SK-N-SH treated with all-trans-retinoic acid at 6 μM for 48 hours (cell line): ENCODE measurements at regions not wholly inside any gene's neighbourhood (a gene's known extent, or its start where the extent isn't known, plus 50 kb on each side); places are given as distances from the start of the nearest gene placed in this dataset.

Experiments used
- ATAC-seq: fragments of 200-7000 bp; cut with Tn5 transposase; 3 replicates; pipeline ENCODE4 v1.9.1; 2020; ENCODE audit warnings: mild to moderate bottlenecking, moderate library complexity
- ARNTL ChIP-seq: fragments of 450-650 bp; formaldehyde crosslinking; IDR thresholded peaks from 2 replicates; pipeline ENCODE4 v1.5.0; 2020; ENCODE audit warnings: low read depth, mild to moderate bottlenecking, moderate library complexity, borderline replicate concordance
- CREB5 ChIP-seq: fragments of 250-450 bp; sonication (Bioruptor Pico); IDR thresholded peaks from 2 replicates; pipeline ENCODE4 v1.5.1; 2020; ENCODE audit warnings: low read depth, mild to moderate bottlenecking, moderate library complexity
- CSDC2 ChIP-seq: fragments of 250-450 bp; sonication (Bioruptor Pico); IDR thresholded peaks from 2 replicates; pipeline ENCODE4 v1.5.0; 2020; ENCODE audit warnings: mild to moderate bottlenecking, moderate library complexity
- CSRNP3 ChIP-seq: fragments of 250-450 bp; sonication (Bioruptor Pico); IDR thresholded peaks from 2 replicates; pipeline ENCODE4 v1.5.1; 2021; ENCODE audit warnings: mild to moderate bottlenecking, moderate library complexity
- ESRRG ChIP-seq: fragments of 250-450 bp; sonication (Bioruptor Pico); IDR thresholded peaks from 2 replicates; pipeline ENCODE4 v1.6.1; 2021; ENCODE audit warnings: mild to moderate bottlenecking
- GLIS3 ChIP-seq: fragments of 250-450 bp; sonication (Bioruptor Pico); IDR thresholded peaks from 2 replicates; pipeline ENCODE4 v1.5.0; 2020; ENCODE audit warnings: mild to moderate bottlenecking, moderate library complexity
- OSR1 ChIP-seq: fragments of 250-450 bp; sonication (Bioruptor Pico); IDR thresholded peaks from 2 replicates; pipeline ENCODE4 v1.8.0; 2022; ENCODE audit warnings: moderate library complexity, mild to moderate bottlenecking, inconsistent platforms
- PATZ1 ChIP-seq: fragments of 250-450 bp; sonication (Bioruptor Pico); IDR thresholded peaks from 2 replicates; pipeline ENCODE4 v1.8.0; 2020; ENCODE audit warnings: mild to moderate bottlenecking, moderate library complexity, borderline replicate concordance
- POU6F1 ChIP-seq: fragments of 250-450 bp; sonication (Bioruptor Pico); IDR thresholded peaks from 2 replicates; pipeline ENCODE4 v1.8.0; 2021; ENCODE audit warnings: low read depth, mild to moderate bottlenecking, moderate library complexity, borderline replicate concordance
- PPARA ChIP-seq: fragments of 250-450 bp; sonication (Bioruptor Pico); IDR thresholded peaks from 2 replicates; pipeline ENCODE4 v1.5.0; 2020; ENCODE audit warnings: mild to moderate bottlenecking, borderline replicate concordance
- RARB ChIP-seq: fragments of 250-450 bp; sonication (Bioruptor Pico); IDR thresholded peaks from 2 replicates; pipeline ENCODE4 v1.8.0; 2021; ENCODE audit warnings: mild to moderate bottlenecking, moderate library complexity
- SNAI2 ChIP-seq: fragments of 250-450 bp; sonication (Bioruptor Pico); IDR thresholded peaks from 2 replicates; pipeline ENCODE4 v1.5.0; 2020; ENCODE audit warnings: mild to moderate bottlenecking, moderate library complexity
- TCF4 ChIP-seq: fragments of 250-450 bp; sonication (Bioruptor Pico); IDR thresholded peaks from 2 replicates; pipeline ENCODE4 v1.8.0; 2021; ENCODE audit warnings: mild to moderate bottlenecking, moderate library complexity, borderline replicate concordance
- TOX ChIP-seq: fragments of 250-450 bp; sonication (Bioruptor Pico); IDR thresholded peaks from 2 replicates; pipeline ENCODE4 v1.8.0; 2021; ENCODE audit warnings: mild to moderate bottlenecking, moderate library complexity, borderline replicate concordance
- TSHZ2 ChIP-seq: fragments of 250-450 bp; sonication (Bioruptor Pico); IDR thresholded peaks from 2 replicates; pipeline ENCODE4 v1.5.0; 2020; ENCODE audit warnings: mild to moderate bottlenecking, moderate library complexity
- ZC3H10 ChIP-seq: fragments of 250-450 bp; sonication (Bioruptor Pico); IDR thresholded peaks from 2 replicates; pipeline ENCODE4 v1.5.1; 2021; ENCODE audit warnings: mild to moderate bottlenecking, moderate library complexity
- ZFP3 ChIP-seq: fragments of 250-450 bp; sonication (Bioruptor Pico); IDR thresholded peaks from 2 replicates; pipeline ENCODE4 v1.5.0; 2020; ENCODE audit warnings: mild to moderate bottlenecking, moderate library complexity
- ZFP30 ChIP-seq: fragments of 450-650 bp; formaldehyde crosslinking; IDR thresholded peaks from 2 replicates; pipeline ENCODE4 v1.5.0; 2022; ENCODE audit warnings: mild to moderate bottlenecking, moderate library complexity
- ZNF565 ChIP-seq: fragments of 450-650 bp; formaldehyde crosslinking; conservative IDR thresholded peaks from 2 replicates; pipeline ENCODE4 v1.5.0; 2020; ENCODE audit warnings: low read depth, mild to moderate bottlenecking, moderate library complexity
- ZNF70 ChIP-seq: fragments of 450-650 bp; formaldehyde crosslinking; IDR thresholded peaks from 2 replicates; pipeline ENCODE4 v1.5.0; 2020; ENCODE audit warnings: mild to moderate bottlenecking, moderate library complexity
- ZNF8 ChIP-seq: fragments of 450-650 bp; formaldehyde crosslinking; IDR thresholded peaks from 2 replicates; pipeline ENCODE4 v1.5.0; 2020; ENCODE audit warnings: mild to moderate bottlenecking, moderate library complexity

- no peak for ATAC-seq
- TF ChIP-seq RARB, result no peak
- no peak for TF ChIP-seq ZNF565 (CRISPR knock-in tag)
- no peak for TF ChIP-seq ZC3H10 (CRISPR knock-in tag)
- no peak for TF ChIP-seq ZNF8 (CRISPR knock-in tag)
- TF ChIP-seq CSDC2 (CRISPR knock-in tag), result no peak
- no peak for TF ChIP-seq TCF4 (CRISPR knock-in tag)
- no peak for TF ChIP-seq CREB5 (CRISPR knock-in tag)
- TF ChIP-seq TOX (CRISPR knock-in tag), result no peak
- no peak for TF ChIP-seq POU6F1
- no peak for TF ChIP-seq TSHZ2 (CRISPR knock-in tag)
Measured at GRCh38 chr3:59374091-59374817, 324.4 kb upstream of the CFAP20DC start.

GRCh38 chr3:59372346-59372745 lies 322.5 kb upstream of the CFAP20DC start:
- no peak for ATAC-seq
- TF ChIP-seq ZFP30 (CRISPR knock-in tag), result no peak
- no peak for TF ChIP-seq PPARA (CRISPR knock-in tag)
- no peak for TF ChIP-seq ZNF8 (CRISPR knock-in tag)
- TF ChIP-seq POU6F1, result no peak
- TF ChIP-seq PATZ1 (CRISPR knock-in tag), result no peak
- TF ChIP-seq ZNF565 (CRISPR knock-in tag), result no peak
- no peak for TF ChIP-seq ARNTL
- TF ChIP-seq ESRRG (CRISPR knock-in tag), result no peak
- TF ChIP-seq ZC3H10 (CRISPR knock-in tag), result no peak
- no peak for TF ChIP-seq CREB5 (CRISPR knock-in tag)
- no peak for TF ChIP-seq ZFP3 (CRISPR knock-in tag)
- TF ChIP-seq SNAI2 (CRISPR knock-in tag), result no peak
- TF ChIP-seq ZNF70, result no peak
- TF ChIP-seq GLIS3 (CRISPR knock-in tag), result no peak
- no peak for TF ChIP-seq TSHZ2 (CRISPR knock-in tag)
- no peak for TF ChIP-seq OSR1 (CRISPR knock-in tag)
- TF ChIP-seq RARB, result no peak
- TF ChIP-seq CSRNP3, result no peak
- TF ChIP-seq CSDC2 (CRISPR knock-in tag), result no peak
- TF ChIP-seq, all 23 proteins: peak for 0
